ENCODE measurements at regions not wholly inside any gene's neighbourhood (a gene's known extent, or its start where the extent isn't known, plus 50 kb on each side); places are given as distances from the start of the nearest gene placed in this dataset.

GRCh38 chr1:234928642-234929041, 200.0 kb downstream of the TOMM20 start:
- Histone ChIP-seq H3K9ac (ENCODE audit: low read length) (no peak overlapping the region), H3K27me3 (ENCODE audit: control insufficient read depth, insufficient read depth, low read length) (no peaks in the 10 kb centered on the region), H3K4me1 (ENCODE audit: control insufficient read depth, low read depth, low read length) (peaks cover 10% of the 10 kb centered on the region), H3K36me3 (ENCODE audit: control insufficient read depth, low read depth, low read length) (no peaks in the 10 kb centered on the region), H3K9me3 (ENCODE audit: control insufficient read depth, low read depth, low read length) (no peaks in the 10 kb centered on the region), H3K4me3 (ENCODE audit: low read length) (no peak overlapping the region), H3K27ac (ENCODE audit: low read length) (no peak overlapping the region)

GRCh38 chr1:234927971-234928640, 200.5 kb downstream of the TOMM20 start:
- Histone ChIP-seq H3K27ac (ENCODE audit: low read length) (no peak overlapping the region), H3K9ac (ENCODE audit: low read length) (no peak overlapping the region), H3K27me3 (ENCODE audit: control insufficient read depth, insufficient read depth, low read length) (no peaks in the 10 kb centered on the region), H3K36me3 (ENCODE audit: control insufficient read depth, low read depth, low read length) (no peaks in the 10 kb centered on the region), H3K4me1 (ENCODE audit: control insufficient read depth, low read depth, low read length) (peaks cover 10% of the 10 kb centered on the region), H3K4me3 (ENCODE audit: low read length) (no peak overlapping the region), H3K9me3 (ENCODE audit: control insufficient read depth, low read depth, low read length) (no peaks in the 10 kb centered on the region)

GRCh38 chr1:234927312-234927970, 201.2 kb downstream of the TOMM20 start:
- H3K9ac ChIP-seq (ENCODE audit: low read length): no peak overlapping the region
- no peak overlapping the region for H3K4me3 ChIP-seq (ENCODE audit: low read length)
- H3K27me3 ChIP-seq (ENCODE audit: control insufficient read depth, insufficient read depth, low read length): no peaks in the 10 kb centered on the region
- no peaks in the 10 kb centered on the region for H3K9me3 ChIP-seq (ENCODE audit: control insufficient read depth, low read depth, low read length)
- H3K36me3 ChIP-seq (ENCODE audit: control insufficient read depth, low read depth, low read length): no peaks in the 10 kb centered on the region
- H3K4me1 ChIP-seq (ENCODE audit: control insufficient read depth, low read depth, low read length): peaks cover 10% of the 10 kb centered on the region
- no peak overlapping the region for H3K27ac ChIP-seq (ENCODE audit: low read length)

GRCh38 chr1:234926559-234927311, 201.9 kb downstream of the TOMM20 start:
- Histone ChIP-seq H3K4me3 (ENCODE audit: low read length) (no peak overlapping the region), H3K27ac (ENCODE audit: low read length) (no peak overlapping the region)

GRCh38 chr1:234926264-234926558, 202.4 kb downstream of the TOMM20 start:
- H3K4me1 ChIP-seq (ENCODE audit: control insufficient read depth, low read depth, low read length): peaks cover 10% of the 10 kb centered on the region
- no peak overlapping the region for H3K4me3 ChIP-seq (ENCODE audit: low read length)
- no peaks in the 10 kb centered on the region for H3K27me3 ChIP-seq (ENCODE audit: control insufficient read depth, insufficient read depth, low read length)
- no peak overlapping the region for H3K27ac ChIP-seq (ENCODE audit: low read length)
- H3K36me3 ChIP-seq (ENCODE audit: control insufficient read depth, low read depth, low read length): no peaks in the 10 kb centered on the region
- no peaks in the 10 kb centered on the region for H3K9me3 ChIP-seq (ENCODE audit: control insufficient read depth, low read depth, low read length)
- peak overlapping the region; percentile 27 for H3K9ac ChIP-seq (ENCODE audit: low read length)

More at GRCh38 chr1:234926559-234927311, 201.9 kb downstream of the TOMM20 start:
- no peaks in the 10 kb centered on the region for H3K27me3 ChIP-seq (ENCODE audit: control insufficient read depth, insufficient read depth, low read length)
- H3K9ac ChIP-seq (ENCODE audit: low read length): no peak overlapping the region
- no peaks in the 10 kb centered on the region for H3K9me3 ChIP-seq (ENCODE audit: control insufficient read depth, low read depth, low read length)
- peaks cover 10% of the 10 kb centered on the region for H3K4me1 ChIP-seq (ENCODE audit: control insufficient read depth, low read depth, low read length)
- no peaks in the 10 kb centered on the region for H3K36me3 ChIP-seq (ENCODE audit: control insufficient read depth, low read depth, low read length)

GRCh38 chr1:234925440-234926263, 203.0 kb downstream of the TOMM20 start:
- Histone ChIP-seq H3K9me3 (ENCODE audit: control insufficient read depth, low read depth, low read length) (no peaks in the 10 kb centered on the region), H3K4me3 (ENCODE audit: low read length) (no peak overlapping the region), H3K4me1 (ENCODE audit: control insufficient read depth, low read depth, low read length) (peaks cover 10% of the 10 kb centered on the region), H3K27me3 (ENCODE audit: control insufficient read depth, insufficient read depth, low read length) (no peaks in the 10 kb centered on the region), H3K36me3 (ENCODE audit: control insufficient read depth, low read depth, low read length) (no peaks in the 10 kb centered on the region), H3K9ac (ENCODE audit: low read length) (peak overlapping the region; percentile 27), H3K27ac (ENCODE audit: low read length) (no peak overlapping the region)

- Histone ChIP-seq H3K4me3 (ENCODE audit: low read length) (no peak overlapping the region), H3K36me3 (ENCODE audit: control insufficient read depth, low read depth, low read length) (no peaks in the 10 kb centered on the region), H3K4me1 (ENCODE audit: control insufficient read depth, low read depth, low read length) (peaks cover 10% of the 10 kb centered on the region), H3K9me3 (ENCODE audit: control insufficient read depth, low read depth, low read length) (no peaks in the 10 kb centered on the region), H3K9ac (ENCODE audit: low read length) (no peak overlapping the region), H3K27ac (ENCODE audit: low read length) (no peak overlapping the region), H3K27me3 (ENCODE audit: control insufficient read depth, insufficient read depth, low read length) (no peaks in the 10 kb centered on the region)
Measured at GRCh38 chr1:234924450-234925355, 203.9 kb downstream of the TOMM20 start.

- no peaks in the 10 kb centered on the region for H3K9me3 ChIP-seq (ENCODE audit: control insufficient read depth, low read depth, low read length)
- no peak overlapping the region for H3K4me3 ChIP-seq (ENCODE audit: low read length)
- H3K4me1 ChIP-seq (ENCODE audit: control insufficient read depth, low read depth, low read length): peaks cover 10% of the 10 kb centered on the region
- no peak overlapping the region for H3K27ac ChIP-seq (ENCODE audit: low read length)
- no peaks in the 10 kb centered on the region for H3K36me3 ChIP-seq (ENCODE audit: control insufficient read depth, low read depth, low read length)
- H3K27me3 ChIP-seq (ENCODE audit: control insufficient read depth, insufficient read depth, low read length): no peaks in the 10 kb centered on the region
- H3K9ac ChIP-seq (ENCODE audit: low read length): no peak overlapping the region
Measured at GRCh38 chr1:234923626-234924025, 205.0 kb downstream of the TOMM20 start.

GRCh38 chr1:234922987-234923386, 205.7 kb downstream of the TOMM20 start:
- Histone ChIP-seq H3K27me3 (ENCODE audit: control insufficient read depth, insufficient read depth, low read length) (no peaks in the 10 kb centered on the region), H3K4me1 (ENCODE audit: control insufficient read depth, low read depth, low read length) (peaks cover 16% of the 10 kb centered on the region), H3K9me3 (ENCODE audit: control insufficient read depth, low read depth, low read length) (no peaks in the 10 kb centered on the region), H3K36me3 (ENCODE audit: control insufficient read depth, low read depth, low read length) (no peaks in the 10 kb centered on the region), H3K4me3 (ENCODE audit: low read length) (no peak overlapping the region), H3K27ac (ENCODE audit: low read length) (no peak overlapping the region), H3K9ac (ENCODE audit: low read length) (no peak overlapping the region)

GRCh38 chr1:234921266-234922062, 207.2 kb downstream of the TOMM20 start:
- H3K9me3 ChIP-seq (ENCODE audit: control insufficient read depth, low read depth, low read length): no peaks in the 10 kb centered on the region
- peaks cover 18% of the 10 kb centered on the region for H3K4me1 ChIP-seq (ENCODE audit: control insufficient read depth, low read depth, low read length)
- no peak overlapping the region for H3K27ac ChIP-seq (ENCODE audit: low read length)
- no peaks in the 10 kb centered on the region for H3K27me3 ChIP-seq (ENCODE audit: control insufficient read depth, insufficient read depth, low read length)
- H3K36me3 ChIP-seq (ENCODE audit: control insufficient read depth, low read depth, low read length): no peaks in the 10 kb centered on the region
- no peak overlapping the region for H3K4me3 ChIP-seq (ENCODE audit: low read length)
- no peak overlapping the region for H3K9ac ChIP-seq (ENCODE audit: low read length)

Data from iPS-18a (cell line).